SH-SY5Y (cell line): ENCODE measurements at regions not wholly inside any gene's neighbourhood (a gene's known extent, or its start where the extent isn't known, plus 50 kb on each side); places are given as distances from the start of the nearest gene placed in this dataset.

ENCODE experiments used
- GATA2 ChIP-seq: IDR thresholded peaks from 2 replicates; pipeline ENCODE4 v1.6.1; 2011; ENCODE audit warnings: mild to moderate bottlenecking, low read depth, low read length
- GATA3 ChIP-seq: IDR thresholded peaks from 2 replicates; pipeline ENCODE4 v1.6.1; 2011; ENCODE audit warnings: low read depth, mild to moderate bottlenecking, low read length, moderate library complexity

DNA sequence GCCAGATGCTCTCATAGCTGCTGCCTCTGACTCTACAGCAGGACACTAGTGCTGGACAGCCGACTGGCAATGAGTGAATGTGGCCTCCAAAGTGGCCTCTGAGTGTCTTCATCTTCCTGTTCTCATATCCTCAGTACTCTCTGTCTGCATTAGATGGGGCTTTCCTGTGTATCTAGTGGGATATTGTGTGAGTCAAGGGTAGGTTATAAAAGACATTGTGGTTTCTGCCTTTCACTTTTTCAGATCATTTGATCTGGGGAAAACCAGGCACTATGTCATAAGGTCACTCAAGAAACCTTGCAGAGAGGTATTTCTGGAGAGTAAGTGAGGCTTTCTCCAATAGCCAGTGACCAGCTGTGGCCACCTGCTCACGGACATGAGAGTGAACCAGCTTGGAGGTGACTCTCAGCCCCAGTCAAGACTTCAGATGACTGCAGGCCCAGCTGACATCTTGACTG, 333.6 kb upstream of the NCAM1 start:
- no peak for TF ChIP-seq GATA3
- TF ChIP-seq GATA2 = no peak

DNA sequence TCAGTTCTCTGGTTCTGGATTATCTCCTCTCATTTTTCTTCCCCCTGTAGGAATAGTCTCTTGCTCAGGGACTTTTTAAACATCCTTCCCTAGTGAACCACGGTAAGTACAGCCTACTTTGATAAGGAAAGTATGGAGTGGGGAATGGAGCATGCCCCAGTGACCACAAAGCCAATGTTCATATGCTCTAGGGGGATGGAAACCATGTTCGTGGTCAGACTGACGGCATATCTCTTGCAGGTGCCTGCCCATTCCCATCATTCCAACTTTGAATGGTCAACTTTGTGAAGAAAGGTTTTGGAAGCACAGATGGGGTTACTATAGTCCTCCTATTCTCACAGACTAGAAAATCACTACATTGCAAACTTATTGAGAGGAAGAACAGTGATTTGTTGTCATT, 332.5 kb upstream of the NCAM1 start:
- TF ChIP-seq GATA2 = no peak
- TF ChIP-seq GATA3 = no peak

GRCh38 chr11:112630496-112630895, 330.7 kb upstream of the NCAM1 start:
- TF ChIP-seq GATA2 = no peak
- no peak for TF ChIP-seq GATA3

- no peak for TF ChIP-seq GATA3
- no peak for TF ChIP-seq GATA2
Measured at GRCh38 chr11:112631333-112631732, 329.9 kb upstream of the NCAM1 start.

DNA sequence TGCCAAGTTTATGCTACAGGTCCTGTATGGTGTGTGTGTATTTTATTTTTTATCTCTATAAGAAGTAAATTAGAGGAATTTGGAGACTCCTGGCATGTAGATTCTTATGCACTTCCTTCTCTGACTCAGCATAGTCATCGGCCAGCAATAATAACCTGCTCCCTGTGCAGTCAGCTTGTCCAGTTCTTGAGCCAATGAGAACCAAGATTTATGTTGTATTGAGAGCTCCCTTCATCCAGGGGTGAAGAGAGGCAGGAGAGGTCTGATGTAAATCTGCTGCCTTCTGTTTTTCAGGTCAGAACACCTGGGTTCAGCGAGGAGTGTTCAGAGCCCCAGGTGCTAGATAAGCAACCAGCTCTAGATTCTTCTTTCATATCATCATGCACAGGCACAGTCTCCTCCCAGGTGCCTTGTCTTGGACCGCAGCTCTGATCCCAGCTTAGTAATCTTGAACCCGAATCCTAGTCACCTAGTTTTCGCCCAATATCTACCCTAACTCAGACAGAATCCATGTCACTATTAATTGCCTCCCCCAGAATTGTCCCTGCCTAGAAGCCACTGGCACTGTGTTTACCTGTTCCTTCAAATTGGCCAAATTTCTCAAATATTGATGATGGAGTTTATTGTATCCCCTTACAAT, 328.2 kb upstream of the NCAM1 start:
- no peak for TF ChIP-seq GATA2
- no peak for TF ChIP-seq GATA3

- TF ChIP-seq GATA3 (no peak), GATA2 (no peak)
Measured at GRCh38 chr11:112634551-112634950, 326.7 kb upstream of the NCAM1 start.

DNA sequence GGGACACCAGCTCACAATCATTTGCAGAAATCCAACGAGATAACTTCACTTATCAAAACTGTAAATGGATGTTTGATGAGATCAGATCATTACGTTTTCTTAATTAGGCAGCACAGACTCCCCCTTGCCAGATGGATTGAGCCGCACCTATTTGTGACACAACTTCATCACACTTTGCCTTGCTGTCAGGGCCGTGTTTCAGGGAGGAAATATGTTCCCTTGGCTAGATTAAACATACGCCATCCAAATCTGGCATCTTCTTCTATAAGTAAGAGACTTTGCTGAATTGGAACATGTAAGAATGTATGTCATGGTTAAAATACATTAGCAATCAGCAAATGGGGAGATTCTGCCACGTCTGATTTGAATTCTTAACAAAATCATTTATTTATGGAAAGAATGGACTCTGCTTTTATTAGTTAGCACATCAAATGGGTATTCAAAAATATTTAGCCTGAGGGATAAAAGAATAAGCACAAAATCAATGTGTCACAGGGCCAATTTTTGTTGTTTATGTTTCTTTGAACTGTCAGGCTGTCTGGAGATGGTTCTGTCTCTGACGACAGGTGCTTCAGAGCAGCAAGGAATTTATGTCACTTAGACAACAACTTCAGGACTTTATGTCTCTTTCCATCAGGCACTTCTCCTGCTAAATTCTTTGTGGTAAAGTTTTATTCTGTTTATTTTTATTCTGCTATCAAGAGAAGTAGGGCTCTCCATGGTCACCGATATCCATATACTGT, 326.1 kb upstream of the NCAM1 start:
- TF ChIP-seq GATA2 (no peak), GATA3 (no peak)

GRCh38 chr11:112637076-112637475, 324.1 kb upstream of the NCAM1 start:
- TF ChIP-seq GATA2 (no peak), GATA3 (no peak)

- TF ChIP-seq GATA2 = no peak
- no peak for TF ChIP-seq GATA3
Measured at GRCh38 chr11:112637876-112638275, 323.3 kb upstream of the NCAM1 start.

DNA sequence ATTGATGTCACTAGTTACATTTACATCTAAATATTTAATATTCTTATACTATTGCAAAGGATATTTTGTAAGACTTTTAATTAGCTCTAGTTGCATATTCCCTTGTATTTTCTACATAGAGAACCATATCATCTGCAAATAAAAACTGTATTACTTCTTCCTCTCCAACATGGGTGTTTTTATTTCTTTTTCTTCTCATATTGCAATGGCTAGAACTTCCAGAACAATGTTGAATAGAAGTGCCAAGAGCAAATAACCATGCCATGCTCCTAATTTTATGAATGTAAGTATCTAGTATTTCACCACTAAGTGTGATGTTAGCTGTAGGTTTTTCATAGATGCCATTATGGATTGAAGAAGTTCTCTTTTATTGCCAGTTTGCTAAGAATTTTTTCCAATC, 321.8 kb upstream of the NCAM1 start:
- TF ChIP-seq GATA2 = no peak

DNA sequence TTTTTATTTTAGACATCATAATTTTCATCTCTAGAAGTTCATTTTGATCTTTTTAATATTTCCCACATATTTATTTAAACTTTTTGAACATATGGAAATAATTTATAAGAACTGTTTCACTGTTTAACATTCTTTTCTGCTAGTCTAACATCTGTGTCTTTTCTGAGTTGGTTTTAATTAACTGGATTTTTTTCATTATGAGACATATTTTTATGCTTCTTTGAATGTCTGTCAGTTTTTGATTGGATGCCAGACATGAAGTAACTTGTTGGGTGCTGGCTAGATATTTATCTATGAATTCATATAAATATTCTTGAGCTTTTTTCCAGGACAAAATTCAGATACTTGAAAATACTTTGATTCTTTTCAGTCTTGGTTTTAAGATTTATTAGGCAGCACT, 317.8 kb upstream of the NCAM1 start:
- no peak for TF ChIP-seq GATA3
- TF ChIP-seq GATA2 = no peak

- TF ChIP-seq GATA3 (no peak), GATA2 (no peak)
Measured at GRCh38 chr11:112644410-112645131, 316.6 kb upstream of the NCAM1 start.

DNA sequence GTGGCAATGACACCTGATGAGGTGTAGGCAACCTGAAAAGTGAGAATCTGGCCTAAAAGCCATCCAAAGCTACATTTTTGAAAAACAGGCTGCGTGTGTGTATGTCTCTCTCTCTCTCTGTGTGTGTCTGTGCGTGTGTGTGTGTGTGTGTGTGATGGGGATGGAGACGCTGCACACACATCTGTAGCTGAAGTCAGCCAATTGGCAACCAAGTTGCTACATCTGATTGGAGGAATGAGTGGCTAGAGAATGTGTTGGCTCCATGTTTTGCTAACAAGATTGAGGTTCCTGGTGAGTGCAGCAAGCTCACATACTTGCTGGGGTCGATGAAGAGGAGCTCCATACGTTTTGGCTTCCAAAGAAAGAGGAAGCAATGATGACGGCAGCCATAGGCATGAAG, 311.4 kb upstream of the NCAM1 start:
- TF ChIP-seq GATA2 (no peak), GATA3 (no peak)

DNA sequence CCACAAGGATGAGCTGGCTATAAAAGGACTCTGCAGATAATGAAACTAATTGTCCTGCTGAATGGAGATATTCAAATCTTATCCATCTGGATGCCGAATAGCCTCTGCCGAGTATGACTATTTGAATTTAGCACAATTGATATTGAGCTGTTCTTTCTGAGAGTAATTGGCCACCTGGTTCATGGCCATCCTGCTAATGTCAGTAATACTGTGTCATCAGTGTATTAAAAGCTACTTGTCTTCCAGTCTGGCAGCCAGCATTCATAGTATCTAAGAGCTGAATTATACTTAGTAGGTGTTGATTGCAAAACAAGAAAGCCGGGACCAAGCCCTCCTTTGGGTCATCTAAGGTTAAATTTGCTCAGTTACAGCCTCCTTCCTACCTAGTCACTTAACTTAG, 310.7 kb upstream of the NCAM1 start:
- no peak for TF ChIP-seq GATA3
- TF ChIP-seq GATA2 = no peak

DNA sequence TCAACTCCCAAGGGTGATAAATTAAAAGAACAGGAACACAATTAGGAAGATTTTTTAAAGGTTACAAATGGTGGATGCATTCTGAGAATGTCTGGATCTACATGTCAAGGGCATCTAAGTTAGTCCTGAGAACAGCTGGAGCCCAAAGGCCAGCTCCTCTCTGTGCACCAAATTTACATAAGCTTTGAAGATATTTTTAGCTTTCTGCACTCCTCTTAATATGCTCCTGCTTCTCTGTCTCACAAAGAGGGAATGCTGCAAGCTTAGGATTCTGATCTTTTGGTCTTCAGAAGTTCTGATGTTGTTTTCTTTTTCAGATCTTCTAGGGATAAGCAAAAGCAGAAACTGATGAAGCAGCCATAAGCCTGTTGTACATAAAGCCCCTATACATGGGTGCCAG, 309.8 kb upstream of the NCAM1 start:
- TF ChIP-seq GATA3 (no peak), GATA2 (no peak)
